Endothelial cell of umbilical vein (primary cell): ENCODE measurements at regions not wholly inside any gene's neighbourhood (a gene's known extent, or its start where the extent isn't known, plus 50 kb on each side); places are given as distances from the start of the nearest gene placed in this dataset.

Source experiments
- BruUV-seq: library from RNA; stranded (reverse); fragments of 400-500 nt; replicated peaks from 2 replicates; lab custom pipeline; 2021; lab: Mats Ljungman, UMichigan
- CTCF ChIA-PET: fragments of 300-600, 350-600 bp; sonication (Branson Sonifier 250); formaldehyde crosslinking; loops from one replicate; lab custom pipeline; 2021; ENCODE audit warnings: antibody characterized with exemption, inconsistent platforms; lab: Charles Lee
- POLR2A ChIA-PET: fragments of 300-600, 350-600 bp; sonication (Branson Sonifier 250); formaldehyde crosslinking; loops from one replicate; lab custom pipeline; 2021; ENCODE audit warnings: antibody characterized with exemption, inconsistent platforms; lab: Charles Lee
- DNase-seq: peaks from one replicate; pipeline ENCODE4 v3.0.0-alpha.2; 2011; ENCODE audit warnings: low read depth, low spot score
- FAIRE-seq: peaks from 2 replicates; lab custom pipeline; 2011; peaks lifted over from hg19 to GRCh38; lab: Jason Lieb, UNC
- H2AFZ ChIP-seq: 2 replicates; pipeline ENCODE4 v1.6.0; 2012; ENCODE audit warnings: low read depth, low read length, control low read depth, inconsistent platforms
- H3K27ac ChIP-seq: 2 replicates; pipeline ENCODE4 v1.5.1; 2011; ENCODE audit warnings: low read depth, mild to moderate bottlenecking, control low read depth, low read length, moderate library complexity; ENCODE audit not compliant: insufficient read depth
- H3K27me3 ChIP-seq, 2 experiments: 2 replicates each; pipeline versions ENCODE4 v1.6.0 to v1.6.1; 2011; ENCODE audit warnings: low read length in 2 of 2, mixed read lengths in 1 of 2; ENCODE audit not compliant: control insufficient read depth in 2 of 2, insufficient read depth in 2 of 2
- H3K36me3 ChIP-seq, 2 experiments: 2 replicates in 1 of 2; 3 replicates in 1 of 2; pipeline ENCODE4 v1.5.1; 2011; ENCODE audit warnings: low read length in 2 of 2, mild to moderate bottlenecking in 1 of 2, moderate library complexity in 1 of 2; ENCODE audit not compliant: control insufficient read depth in 2 of 2, insufficient read depth in 2 of 2; ENCODE audit errors: extremely low read depth in 1 of 2
- H3K4me1 ChIP-seq: 3 replicates; pipeline ENCODE4 v1.5.1; 2011; ENCODE audit warnings: mild to moderate bottlenecking, low read length; ENCODE audit not compliant: control insufficient read depth, insufficient read depth; ENCODE audit errors: extremely low read depth
- H3K4me2 ChIP-seq: 2 replicates; pipeline ENCODE4 v1.6.1; 2011; ENCODE audit warnings: low read length, control low read depth, mixed read lengths; ENCODE audit not compliant: insufficient read depth
- H3K4me3 ChIP-seq, 3 experiments: fragments of 200-600 bp in 1 of 3; sonication (generic), shearing (Covaris generic) in 1 of 3; replicated peaks in 1 of 3; 2 replicates each; pipeline ENCODE4 v1.5.1; 2011 to 2016; ENCODE audit warnings: control low read depth in 3 of 3, low read length in 3 of 3, mild to moderate bottlenecking in 2 of 3, inconsistent platforms in 1 of 3, low read depth in 1 of 3, moderate library complexity in 1 of 3; ENCODE audit not compliant: insufficient read depth in 1 of 3
- H3K79me2 ChIP-seq: 2 replicates; pipeline ENCODE4 v1.6.0; 2012; ENCODE audit warnings: low read length, inconsistent platforms; ENCODE audit not compliant: control insufficient read depth, insufficient read depth
- H3K9ac ChIP-seq: replicated peaks from 2 replicates; pipeline ENCODE3; 2011; ENCODE audit warnings: low read length, control low read depth; ENCODE audit not compliant: insufficient read depth; ENCODE audit errors: extremely low read depth
- H3K9me1 ChIP-seq: replicated peaks from 3 replicates; pipeline ENCODE4 v1.6.0; 2011; ENCODE audit warnings: mild to moderate bottlenecking, low read length; ENCODE audit not compliant: control insufficient read depth, insufficient read depth; ENCODE audit errors: extremely low read depth
- H3K9me3 ChIP-seq: replicated peaks from 2 replicates; pipeline ENCODE4 v1.5.1; 2012; ENCODE audit warnings: low read length, inconsistent platforms; ENCODE audit not compliant: control insufficient read depth, insufficient read depth
- H4K20me1 ChIP-seq: replicated peaks from 2 replicates; pipeline ENCODE3; 2011; ENCODE audit warnings: mild to moderate bottlenecking, low read length; ENCODE audit not compliant: control insufficient read depth, insufficient read depth; ENCODE audit errors: extremely low read depth
- EZH2 ChIP-seq: IDR thresholded peaks from 2 replicates; pipeline ENCODE4 v1.6.1; 2012; ENCODE audit warnings: borderline replicate concordance, low read depth, mild to moderate bottlenecking, moderate library complexity, low read length, inconsistent platforms; ENCODE audit not compliant: severe bottlenecking
- FOS ChIP-seq: IDR thresholded peaks from 2 replicates; pipeline ENCODE4 v1.6.1; 2011; ENCODE audit warnings: mild to moderate bottlenecking, low read length, moderate library complexity, borderline replicate concordance; ENCODE audit not compliant: insufficient read depth
- GATA2 ChIP-seq: IDR thresholded peaks from 2 replicates; pipeline ENCODE4 v1.7.0; 2011; ENCODE audit warnings: low read depth, mild to moderate bottlenecking, moderate library complexity, mixed read lengths, low read length; ENCODE audit not compliant: insufficient read length, insufficient read depth
- JUN ChIP-seq: IDR thresholded peaks from 2 replicates; pipeline ENCODE4 v1.6.1; 2011; ENCODE audit warnings: borderline replicate concordance, low read depth; ENCODE audit not compliant: insufficient read length, insufficient read depth
- MYC ChIP-seq: IDR thresholded peaks from one replicate; pipeline ENCODE4 v1.6.1; 2011; ENCODE audit warnings: mild to moderate bottlenecking, low read depth, low read length
- POLR2A ChIP-seq: IDR thresholded peaks from 2 replicates; pipeline ENCODE4 v1.6.1; 2012; ENCODE audit warnings: low read depth, mild to moderate bottlenecking, control low read depth, low read length
- POLR2AphosphoS5 ChIP-seq: IDR thresholded peaks from 2 replicates; pipeline ENCODE4 v1.6.1; 2012; ENCODE audit warnings: low read depth, mild to moderate bottlenecking, control low read depth, low read length, moderate library complexity; ENCODE audit not compliant: insufficient read depth
- dilution Hi-C: fragments of 300-500 bp; cut with MboI; formaldehyde crosslinking; loops from one replicate; pipeline ENCODE4 v1.15.0; 2019; ENCODE audit warnings: low sequenced_read_pairs; ENCODE audit not compliant: extremely low pct_ligation_motif_present
- intact Hi-C: fragments of 100-400 bp; cut with micrococcal nuclease; formaldehyde crosslinking; loops from one replicate; pipeline ENCODE4 v1.10.0; 2022
- TF ChIP-seq, protein P1 (sequence below): IDR thresholded peaks from 2 replicates; pipeline ENCODE4 v1.6.1; 2011; ENCODE audit not compliant: insufficient read depth, insufficient read length
- TF ChIP-seq, protein P2 (sequence below), 2 donors: IDR thresholded peaks; 1 replicate in 1 of 2; 2 replicates in 1 of 2; pipeline ENCODE4 v1.5.1; 2011; ENCODE audit warnings: low read length in 2 of 2, mild to moderate bottlenecking in 2 of 2, moderate library complexity in 2 of 2, control low read depth in 1 of 2, inconsistent platforms in 1 of 2, low read depth in 1 of 2; ENCODE audit not compliant: insufficient read depth in 1 of 2; ENCODE audit errors: extremely low read depth in 1 of 2

DNA sequence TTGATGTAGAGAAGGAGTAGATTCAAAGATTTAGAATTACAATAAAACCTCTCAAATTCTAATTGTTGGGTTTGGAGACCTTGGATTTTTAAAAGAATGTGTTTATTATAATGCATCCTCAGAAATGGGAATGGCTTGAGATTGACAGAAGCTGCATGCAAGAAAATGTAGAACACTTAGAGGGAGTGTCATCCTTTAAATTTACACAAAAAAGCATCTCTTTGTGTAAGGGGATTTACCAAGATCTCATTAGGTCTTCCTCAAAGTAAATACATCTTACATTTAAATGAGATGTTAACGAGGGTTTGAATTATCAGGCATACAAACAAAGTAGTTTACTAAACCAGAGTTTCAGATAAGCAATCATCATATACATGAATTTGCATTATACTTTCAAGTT is 615.0 kb downstream of the FAM133A start:
- dilution Hi-C loops (no loop called here), intact Hi-C loops (no loop called here)
- no peaks in the 10 kb centered on the region for H3K36me3 ChIP-seq
- BruUV-seq, result no TSS peak
- H3K4me3 ChIP-seq, result no peak overlapping the region
- no peaks in the 10 kb centered on the region for H3K79me2 ChIP-seq
- ChIA-PET POLR2A (no interaction called here), CTCF (no interaction called here)
- no peak for FAIRE-seq
- no peaks in the 10 kb centered on the region for H3K9me1 ChIP-seq
- H3K9ac ChIP-seq, result no peak overlapping the region
- H2AFZ ChIP-seq, result no peak overlapping the region
- no peaks in the 10 kb centered on the region for H3K27me3 ChIP-seq
- H3K4me2 ChIP-seq, result no peak overlapping the region
- no peak for DNase-seq
- H3K4me1 ChIP-seq, result no peaks in the 10 kb centered on the region
- H4K20me1 ChIP-seq, result no peaks in the 10 kb centered on the region
- no peaks in the 10 kb centered on the region for H3K9me3 ChIP-seq
- TF ChIP-seq MYC (no peak), POLR2A (no peak), GATA2 (no peak), POLR2AphosphoS5 (no peak)
- TF ChIP-seq, protein P1, sequence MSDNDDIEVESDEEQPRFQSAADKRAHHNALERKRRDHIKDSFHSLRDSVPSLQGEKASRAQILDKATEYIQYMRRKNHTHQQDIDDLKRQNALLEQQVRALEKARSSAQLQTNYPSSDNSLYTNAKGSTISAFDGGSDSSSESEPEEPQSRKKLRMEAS, result no peak
- TF ChIP-seq, protein P2, sequence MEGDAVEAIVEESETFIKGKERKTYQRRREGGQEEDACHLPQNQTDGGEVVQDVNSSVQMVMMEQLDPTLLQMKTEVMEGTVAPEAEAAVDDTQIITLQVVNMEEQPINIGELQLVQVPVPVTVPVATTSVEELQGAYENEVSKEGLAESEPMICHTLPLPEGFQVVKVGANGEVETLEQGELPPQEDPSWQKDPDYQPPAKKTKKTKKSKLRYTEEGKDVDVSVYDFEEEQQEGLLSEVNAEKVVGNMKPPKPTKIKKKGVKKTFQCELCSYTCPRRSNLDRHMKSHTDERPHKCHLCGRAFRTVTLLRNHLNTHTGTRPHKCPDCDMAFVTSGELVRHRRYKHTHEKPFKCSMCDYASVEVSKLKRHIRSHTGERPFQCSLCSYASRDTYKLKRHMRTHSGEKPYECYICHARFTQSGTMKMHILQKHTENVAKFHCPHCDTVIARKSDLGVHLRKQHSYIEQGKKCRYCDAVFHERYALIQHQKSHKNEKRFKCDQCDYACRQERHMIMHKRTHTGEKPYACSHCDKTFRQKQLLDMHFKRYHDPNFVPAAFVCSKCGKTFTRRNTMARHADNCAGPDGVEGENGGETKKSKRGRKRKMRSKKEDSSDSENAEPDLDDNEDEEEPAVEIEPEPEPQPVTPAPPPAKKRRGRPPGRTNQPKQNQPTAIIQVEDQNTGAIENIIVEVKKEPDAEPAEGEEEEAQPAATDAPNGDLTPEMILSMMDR (IDR thresholded peaks at IDR 0.05; ENCODE audit: extremely low read depth in 1 of 2, insufficient read depth in 1 of 2, low read depth in 1 of 2, low read length in 2 of 2), result no peak
- no peak overlapping the region for H3K27ac ChIP-seq

DNA sequence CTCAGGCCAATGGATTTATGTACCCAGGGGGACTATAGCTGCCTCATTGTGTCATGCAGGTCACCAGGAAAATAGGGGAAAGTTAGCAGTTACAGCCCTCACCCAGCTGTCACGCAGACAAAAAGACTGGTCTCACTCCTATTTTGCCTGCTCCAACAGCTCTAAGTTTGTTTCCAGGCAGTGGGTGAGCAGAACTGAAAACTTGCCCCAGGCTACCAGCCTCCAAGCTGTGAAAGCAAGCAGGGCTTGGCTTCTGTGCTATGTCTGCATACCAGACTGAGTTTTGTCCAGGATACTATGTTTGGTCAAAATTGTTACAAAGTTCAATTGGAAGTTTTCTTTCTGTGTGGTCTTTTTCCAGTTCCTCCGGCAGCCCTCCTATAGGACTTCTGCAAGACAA is 628.4 kb downstream of the FAM133A start:
- no peak for FAIRE-seq
- dilution Hi-C loops, result no loop called here
- POLR2A ChIA-PET, result no interaction called here

More for the DNA sequence above, 628.4 kb downstream of the FAM133A start:
- H3K4me1 ChIP-seq, result no peaks in the 10 kb centered on the region
- no peak for DNase-seq
- H4K20me1 ChIP-seq, result no peaks in the 10 kb centered on the region
- H3K4me2 ChIP-seq, result no peak overlapping the region
- no peaks in the 10 kb centered on the region for H3K36me3 ChIP-seq
- intact Hi-C loops, result no loop called here
- no peak overlapping the region for H3K4me3 ChIP-seq
- BruUV-seq, result no TSS peak
- no peaks in the 10 kb centered on the region for H3K9me3 ChIP-seq
- no peaks in the 10 kb centered on the region for H3K9me1 ChIP-seq
- H3K27me3 ChIP-seq, result no peaks in the 10 kb centered on the region
- H3K27ac ChIP-seq, result no peak overlapping the region
- CTCF ChIA-PET, result no interaction called here
- no peaks in the 10 kb centered on the region for H3K79me2 ChIP-seq
- no peak for TF ChIP-seq EZH2
- TF ChIP-seq POLR2A, result no peak
- TF ChIP-seq FOS, result no peak
- TF ChIP-seq POLR2AphosphoS5, result no peak
- no peak for TF ChIP-seq GATA2
- TF ChIP-seq, protein P1, result no peak
- TF ChIP-seq MYC, result no peak
- no peak for TF ChIP-seq JUN
- TF ChIP-seq, protein P2 (IDR thresholded peaks at IDR 0.05; ENCODE audit: extremely low read depth in 1 of 2, insufficient read depth in 1 of 2, low read depth in 1 of 2, low read length in 2 of 2), result no peak
- H2AFZ ChIP-seq, result no peak overlapping the region
- no peak overlapping the region for H3K9ac ChIP-seq
